GM19452 (cell line): ENCODE measurements at regions not wholly inside any gene's neighbourhood (a gene's known extent, or its start where the extent isn't known, plus 50 kb on each side); places are given as distances from the start of the nearest gene placed in this dataset.

Experiments
- ATAC-seq: cut with Tn5 transposase; IDR thresholded peaks from one replicate; pipeline ENCODE4 v1.9.1; 2021; ENCODE audit not compliant: unreplicated experiment

DNA sequence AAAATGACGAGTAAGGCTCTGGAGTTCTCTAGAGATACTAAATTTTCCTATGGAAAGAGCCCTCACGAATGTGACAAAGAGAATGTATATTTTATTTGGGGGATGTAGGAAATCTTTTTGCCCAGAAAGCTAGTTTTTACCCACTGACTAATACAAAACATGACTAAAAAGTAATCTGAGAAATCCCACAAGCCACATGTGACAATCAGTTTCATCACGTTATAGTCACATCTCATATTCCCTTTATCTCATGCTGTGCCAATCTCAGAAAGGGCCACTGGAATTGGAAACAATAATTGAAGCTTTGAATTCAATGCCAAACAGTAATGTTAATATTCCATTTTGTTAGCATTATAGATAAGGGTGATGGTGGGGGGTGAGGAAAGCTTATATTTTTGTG is 509.0 kb upstream of the GOLIM4 start:
- ATAC-seq, result no peak

DNA sequence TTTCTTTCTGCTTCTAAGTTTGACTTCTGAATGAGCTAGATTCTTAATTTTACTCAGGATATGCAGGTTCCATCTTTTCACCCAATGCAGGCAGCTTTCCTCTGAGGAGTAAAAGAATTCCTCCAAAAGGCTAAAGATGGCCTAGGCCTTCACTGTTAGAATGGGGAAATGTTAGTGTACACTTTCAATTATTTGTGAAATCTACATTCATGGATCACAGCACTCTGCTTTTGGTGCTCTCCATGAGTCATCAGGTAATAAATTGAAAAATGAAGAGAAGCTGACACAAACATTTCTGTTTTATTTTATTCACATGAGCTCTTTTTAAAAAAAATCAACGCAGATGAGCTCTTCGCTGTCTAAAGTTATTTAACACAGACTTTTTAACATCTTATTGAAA is 502.5 kb upstream of the GOLIM4 start:
- no peak for ATAC-seq

DNA sequence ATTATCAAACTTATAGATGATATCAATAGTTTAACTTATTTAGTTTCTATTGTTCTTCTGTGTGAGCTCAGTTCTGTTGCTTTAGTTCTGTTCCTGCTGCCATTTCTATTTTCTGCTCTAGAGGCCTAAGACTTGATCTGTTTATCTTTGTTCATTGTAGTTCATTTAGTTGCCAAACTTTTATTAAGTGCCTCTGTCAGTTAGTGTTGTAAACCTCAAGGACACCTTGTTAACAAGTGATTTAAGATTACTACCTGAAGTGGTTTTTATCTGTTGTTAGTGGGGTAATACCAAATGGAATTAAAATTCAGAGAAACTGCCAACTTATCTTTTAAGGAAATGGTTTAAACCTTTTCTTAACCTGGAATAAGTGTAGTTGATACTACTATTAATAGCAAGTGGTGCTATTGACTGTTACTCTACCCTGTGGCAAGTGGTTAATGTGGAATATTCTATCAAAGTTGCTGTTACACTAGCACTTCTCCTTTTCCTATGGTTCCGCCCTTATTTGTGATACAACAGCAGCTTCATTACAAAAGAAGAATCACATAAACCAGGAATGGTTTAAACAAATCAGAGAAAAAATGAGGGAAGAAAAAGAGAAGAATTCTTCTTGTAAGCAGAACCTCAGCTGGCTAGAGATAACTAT is 500.6 kb upstream of the GOLIM4 start:
- no peak for ATAC-seq

DNA sequence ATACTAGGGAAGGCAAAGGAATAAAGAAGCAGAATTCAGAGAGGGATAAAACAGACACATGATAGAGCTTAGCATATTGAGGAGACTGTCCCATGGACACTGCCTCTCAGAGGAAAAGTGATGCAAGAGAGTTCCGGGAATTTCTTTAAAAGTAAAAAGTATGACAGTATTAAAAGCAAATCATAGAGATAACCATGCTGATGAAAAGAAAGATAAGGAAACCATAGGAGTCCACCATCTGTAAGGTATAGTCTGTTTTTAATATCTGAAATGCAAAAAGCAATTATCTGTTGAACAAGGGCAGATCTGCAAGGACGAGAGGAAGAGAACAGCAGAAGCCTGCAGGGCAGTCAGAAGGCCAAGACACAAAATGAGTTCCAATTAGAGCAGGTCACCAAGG is 495.9 kb upstream of the GOLIM4 start:
- ATAC-seq, result no peak

DNA sequence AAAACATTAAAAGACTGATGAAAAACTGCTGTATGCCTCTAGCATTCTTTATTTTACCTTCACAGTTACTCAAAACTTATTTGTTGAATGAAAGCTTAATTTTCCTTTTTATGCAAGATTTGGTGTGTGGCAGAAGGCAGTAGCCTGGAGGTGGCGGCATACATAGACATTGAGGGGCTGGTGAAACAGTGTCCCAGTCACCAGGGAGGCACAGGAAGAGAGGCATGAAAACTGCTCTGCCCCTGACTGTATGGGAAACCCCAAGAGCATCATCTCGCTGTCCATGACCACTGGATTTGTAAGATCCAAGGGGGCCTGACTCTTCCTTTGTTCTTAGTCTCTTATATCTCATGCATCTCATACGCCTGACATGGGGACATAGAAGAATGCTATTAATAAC is 493.7 kb upstream of the GOLIM4 start:
- ATAC-seq, result no peak

DNA sequence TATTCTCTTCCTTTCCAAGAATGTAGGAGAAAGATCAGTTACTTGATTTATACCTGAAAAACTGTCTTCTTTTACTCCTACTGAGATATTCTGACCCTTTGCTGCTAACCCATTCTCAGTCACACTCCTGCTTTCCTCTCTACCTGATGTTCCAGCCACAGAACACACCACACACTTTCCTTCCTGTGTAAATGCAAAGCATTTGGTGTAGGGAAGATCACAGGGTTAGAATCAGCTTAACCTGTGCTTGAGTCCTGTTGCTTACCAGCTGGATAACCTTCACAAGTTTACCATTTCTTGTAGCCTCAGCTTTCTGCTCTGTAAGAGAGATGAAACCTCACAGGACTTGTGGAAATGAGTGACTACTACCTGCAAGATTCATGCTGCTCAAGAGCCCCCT is 489.8 kb upstream of the GOLIM4 start:
- peak; percentile 61 for ATAC-seq

DNA sequence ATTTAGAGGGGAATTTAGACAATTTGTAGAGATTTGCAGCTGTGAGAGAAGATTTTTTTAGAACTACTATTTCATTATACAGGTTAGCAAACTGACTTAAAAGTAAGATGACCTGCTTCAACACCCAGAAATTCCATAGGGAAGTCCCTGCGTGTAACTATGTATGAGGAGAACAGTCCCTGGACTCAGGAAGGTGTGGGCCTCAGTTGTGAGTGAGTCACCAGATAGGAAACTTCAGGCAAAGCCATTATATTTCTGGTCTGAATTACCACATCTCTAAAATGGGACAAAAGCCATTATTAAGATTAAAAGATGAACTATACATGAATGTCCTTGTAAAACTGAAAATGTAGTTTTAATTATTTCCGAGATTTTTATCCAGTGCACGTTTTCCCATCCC is 488.3 kb upstream of the GOLIM4 start:
- no peak for ATAC-seq

DNA sequence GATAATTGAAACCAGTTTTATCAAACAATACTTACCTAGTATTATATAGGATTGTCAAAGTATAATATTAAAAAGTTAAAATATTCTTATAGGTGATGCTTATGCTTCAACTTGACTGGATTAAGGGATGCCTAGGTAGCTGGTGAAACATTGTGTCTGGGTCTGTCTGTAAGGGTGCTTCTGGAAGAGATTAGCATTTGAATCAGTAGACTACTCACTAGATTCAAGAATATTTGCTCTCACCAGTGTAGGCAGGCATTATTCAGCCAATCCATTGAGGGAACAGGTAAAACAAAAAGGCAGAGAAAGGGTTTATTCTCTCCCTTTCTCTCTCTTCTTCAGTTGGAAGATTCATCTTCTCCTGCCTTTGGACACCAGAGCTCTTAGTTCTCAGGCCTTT is 486.8 kb upstream of the GOLIM4 start:
- no peak for ATAC-seq

DNA sequence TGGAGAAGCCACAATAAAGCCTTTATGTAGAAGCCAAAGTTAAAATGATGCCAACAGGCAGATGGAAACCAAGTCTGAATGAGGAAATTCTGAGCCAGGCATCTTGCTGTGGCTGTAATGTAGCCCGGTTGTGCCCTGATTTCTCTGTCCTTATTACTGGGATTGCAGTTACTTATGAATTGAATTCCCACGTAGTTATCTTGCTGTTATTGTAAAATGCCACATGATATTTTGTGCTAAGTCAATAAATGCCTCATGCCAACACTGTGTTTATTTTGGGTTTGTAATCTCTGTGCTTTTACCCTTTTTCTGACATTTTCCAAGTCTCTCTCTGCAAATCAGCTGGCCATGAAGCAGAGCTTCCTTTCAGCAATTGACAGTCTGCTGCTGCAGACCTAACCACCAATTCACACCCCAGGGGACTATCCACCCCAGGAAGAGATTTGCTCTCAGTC is 486.1 kb upstream of the GOLIM4 start:
- no peak for ATAC-seq

DNA sequence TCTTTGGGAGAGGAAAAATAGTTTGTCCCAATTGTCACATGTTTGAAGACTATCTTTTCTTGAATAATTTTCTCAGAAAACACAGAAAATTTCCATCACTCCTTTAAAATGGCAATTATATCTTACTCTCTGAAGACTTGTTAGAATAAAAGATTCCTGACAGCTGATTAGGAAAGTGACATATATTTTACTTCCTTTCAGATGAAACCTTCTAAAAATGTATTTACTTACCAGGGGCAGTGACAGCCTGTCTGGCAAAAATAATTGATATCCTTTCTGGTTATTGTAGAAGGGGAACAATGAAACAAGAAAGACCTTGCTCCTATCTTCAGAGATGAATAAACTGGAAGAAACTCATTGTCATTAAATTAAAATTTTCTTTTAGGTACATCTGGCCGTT is 483.3 kb upstream of the GOLIM4 start:
- ATAC-seq, result no peak

DNA sequence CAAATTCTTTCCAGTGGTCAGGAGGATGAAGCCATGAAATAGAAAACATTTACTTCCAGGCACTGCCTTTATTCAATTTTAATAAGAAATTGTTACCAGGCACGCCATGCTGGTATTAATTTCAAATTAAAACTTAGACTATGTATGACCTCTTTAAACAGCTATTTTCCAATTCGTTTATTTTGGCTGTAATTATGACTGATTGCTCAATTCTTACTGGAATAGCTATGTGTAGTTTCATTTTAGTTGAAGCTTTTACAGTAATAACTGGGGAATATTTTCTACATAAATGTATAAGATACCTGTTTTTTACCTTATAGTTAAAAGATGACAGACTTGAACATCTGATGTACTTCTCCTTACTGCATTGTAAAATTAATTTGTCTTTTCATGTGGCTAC is 480.0 kb upstream of the GOLIM4 start:
- ATAC-seq, result no peak

DNA sequence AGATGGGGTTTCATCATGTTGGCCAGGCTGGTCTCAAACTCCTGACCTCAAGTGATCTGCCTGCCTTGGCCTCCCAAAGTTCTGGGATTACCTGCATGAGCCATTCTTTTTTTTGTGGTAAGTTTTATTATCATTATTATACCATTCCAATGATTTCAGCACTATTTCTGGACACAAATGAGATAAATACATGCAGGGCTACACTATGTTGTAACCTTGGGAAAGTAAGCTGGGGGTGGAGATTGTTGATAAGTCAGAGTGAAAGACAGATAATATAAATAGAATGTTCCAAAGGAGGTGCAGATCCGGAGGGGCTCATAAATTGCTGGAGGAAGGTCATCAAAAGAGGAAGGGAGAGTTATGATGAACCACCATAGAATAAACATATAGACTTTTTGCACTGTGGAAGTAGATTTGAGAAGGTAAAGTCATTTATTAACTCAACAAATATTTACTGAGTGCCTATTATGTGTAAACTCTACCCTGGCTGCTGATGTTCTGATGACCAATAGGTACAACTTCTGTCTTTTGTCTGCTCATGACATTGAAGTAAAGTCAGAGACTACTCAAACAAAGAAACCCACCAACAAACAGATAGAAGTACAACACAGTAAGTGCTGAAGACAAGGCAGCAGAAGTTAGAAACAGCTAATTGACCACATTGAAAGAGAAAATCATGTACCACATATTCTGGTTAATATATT is 478.9 kb upstream of the GOLIM4 start:
- ATAC-seq, result peak; percentile 58

DNA sequence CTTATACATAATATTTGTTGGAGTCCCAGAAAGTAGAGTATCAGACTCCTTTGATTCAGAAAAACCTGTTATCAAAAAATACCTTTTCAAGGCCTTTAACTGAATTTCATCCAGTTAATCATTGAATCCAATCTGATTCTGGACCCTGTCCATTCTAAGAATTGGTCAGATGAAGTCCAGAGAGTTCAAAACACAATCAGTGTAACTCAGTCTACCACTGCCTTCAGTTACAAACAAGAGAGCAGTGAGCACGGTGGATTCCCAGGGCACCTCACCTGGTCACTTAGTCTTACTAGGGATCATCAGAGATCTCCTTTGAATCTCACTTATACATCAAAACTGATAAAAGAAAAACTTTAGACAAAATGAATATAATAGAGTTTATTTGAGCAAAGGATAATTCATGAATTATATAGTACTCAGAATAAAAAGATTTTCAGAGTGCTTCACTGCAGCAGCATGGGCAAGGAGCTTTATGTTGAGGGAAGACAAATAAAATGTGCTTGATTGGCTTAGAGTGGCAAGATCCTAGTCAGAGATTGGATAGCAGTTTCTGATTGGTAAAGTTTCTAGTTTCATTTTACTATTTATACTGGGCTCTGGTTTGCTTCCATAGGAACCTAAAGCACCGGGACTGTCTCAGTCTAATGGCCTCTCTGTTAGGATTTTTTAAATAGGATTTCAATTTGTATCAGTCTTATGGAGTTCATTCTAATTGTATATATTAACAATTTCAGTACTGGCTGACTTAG is 474.9 kb upstream of the GOLIM4 start:
- no peak for ATAC-seq

DNA sequence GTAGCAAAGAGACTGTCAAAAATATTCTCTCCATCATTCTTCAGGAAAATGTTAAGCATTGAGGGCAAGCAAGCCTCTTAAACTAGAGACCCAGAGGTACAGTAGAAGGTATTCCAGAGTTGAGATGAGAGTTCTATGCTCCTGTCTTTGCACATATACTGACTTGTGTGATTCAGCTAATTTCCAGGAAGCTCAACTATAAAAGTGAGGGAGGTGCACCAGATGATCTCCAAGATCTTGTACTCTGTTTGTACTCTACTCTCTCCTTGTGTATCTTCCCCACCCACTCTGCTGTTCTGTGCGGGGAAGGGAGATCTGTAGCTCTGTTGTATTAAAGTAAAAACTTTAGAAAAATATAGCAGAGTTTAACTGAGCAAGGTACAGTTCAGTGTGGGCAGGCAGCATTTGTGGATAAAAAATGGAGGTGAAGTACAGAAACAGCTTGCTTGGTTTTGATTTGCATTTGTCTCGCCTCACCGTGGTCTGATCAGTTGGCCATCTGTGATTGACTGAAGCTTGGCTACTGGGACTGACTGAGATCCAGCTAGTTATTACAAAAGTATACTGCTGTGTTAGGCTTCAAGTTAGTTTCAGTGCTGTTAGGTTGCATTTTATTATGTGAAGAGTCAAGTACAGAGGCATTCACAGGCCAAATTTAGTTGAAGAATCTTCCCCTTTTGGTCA is 463.1 kb upstream of the GOLIM4 start:
- peak; percentile 64 for ATAC-seq

DNA sequence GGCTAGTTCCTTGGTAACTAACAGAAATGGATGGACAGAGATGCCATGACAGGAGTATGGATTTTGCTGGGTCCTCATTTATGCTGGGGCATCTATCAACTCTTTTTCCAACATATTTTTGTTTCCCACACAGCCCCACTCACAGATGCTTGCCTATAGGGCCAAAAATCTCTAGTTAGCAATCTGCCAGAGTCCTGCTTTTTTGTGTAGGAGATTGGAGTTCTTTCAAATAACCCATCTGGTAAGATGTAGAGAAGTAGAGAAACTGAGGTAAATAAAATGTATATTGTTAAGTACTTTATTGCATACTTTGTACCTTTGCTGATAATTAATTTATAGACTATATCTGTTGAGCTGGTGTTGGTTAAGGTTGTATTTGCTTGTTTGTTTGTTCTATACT is 456.5 kb upstream of the GOLIM4 start:
- no peak for ATAC-seq

DNA sequence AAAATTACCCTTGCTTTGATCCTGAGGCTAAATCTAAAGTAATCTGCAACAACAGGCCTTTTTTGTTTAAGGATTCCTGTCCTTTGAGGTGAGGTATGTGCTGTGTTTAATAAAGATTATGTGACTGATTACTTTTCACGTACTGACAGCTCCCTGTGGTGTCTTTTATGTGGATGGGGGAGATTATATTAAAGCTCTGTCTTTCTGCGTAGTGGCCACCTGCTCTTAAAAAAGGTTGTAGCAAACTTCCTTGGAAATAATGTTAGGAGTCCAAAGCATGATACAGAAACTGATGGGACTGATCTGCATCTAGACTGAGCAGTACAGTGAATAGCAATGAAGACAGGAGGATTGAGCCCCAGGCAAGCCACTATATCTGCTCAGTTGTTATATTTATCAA is 453.0 kb upstream of the GOLIM4 start:
- ATAC-seq, result no peak

DNA sequence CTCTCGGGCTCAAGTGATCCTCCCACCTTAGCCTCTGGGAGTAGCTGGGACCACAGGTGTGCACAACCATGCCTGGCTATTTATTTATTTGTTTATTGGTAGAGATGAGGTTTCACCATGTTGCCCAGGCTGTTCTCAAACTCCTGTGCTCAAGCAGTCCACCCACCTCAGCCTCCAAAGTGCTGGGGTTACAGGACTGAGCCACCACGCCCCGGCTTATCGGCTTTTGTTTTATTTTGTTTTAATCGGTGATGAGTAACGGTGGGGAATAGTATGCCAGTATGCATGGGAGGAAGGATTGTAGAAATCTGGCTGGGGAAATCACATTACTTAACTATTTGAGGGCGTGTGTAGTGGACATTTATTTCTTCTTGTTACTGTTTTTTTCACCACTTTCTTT is 451.0 kb upstream of the GOLIM4 start:
- ATAC-seq, result no peak

DNA sequence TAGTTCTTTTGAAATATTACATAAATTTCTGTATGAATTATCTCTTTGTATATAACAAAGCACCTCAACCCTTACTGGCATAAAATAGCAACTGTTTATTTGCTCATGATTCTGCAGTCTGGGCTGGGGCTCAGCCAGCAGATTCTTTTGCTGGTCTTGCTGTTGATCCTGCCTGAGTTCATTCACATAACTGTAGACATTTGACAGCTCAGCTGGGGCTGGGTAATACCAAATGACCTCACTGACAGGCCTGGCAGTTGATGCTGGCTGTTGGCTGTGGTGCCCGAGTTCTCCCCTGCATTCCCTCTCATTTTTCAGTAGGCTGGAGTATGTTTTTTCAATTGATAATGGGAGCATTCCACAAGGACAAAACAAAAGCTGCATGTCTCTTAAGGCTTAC is 449.9 kb upstream of the GOLIM4 start:
- no peak for ATAC-seq

DNA sequence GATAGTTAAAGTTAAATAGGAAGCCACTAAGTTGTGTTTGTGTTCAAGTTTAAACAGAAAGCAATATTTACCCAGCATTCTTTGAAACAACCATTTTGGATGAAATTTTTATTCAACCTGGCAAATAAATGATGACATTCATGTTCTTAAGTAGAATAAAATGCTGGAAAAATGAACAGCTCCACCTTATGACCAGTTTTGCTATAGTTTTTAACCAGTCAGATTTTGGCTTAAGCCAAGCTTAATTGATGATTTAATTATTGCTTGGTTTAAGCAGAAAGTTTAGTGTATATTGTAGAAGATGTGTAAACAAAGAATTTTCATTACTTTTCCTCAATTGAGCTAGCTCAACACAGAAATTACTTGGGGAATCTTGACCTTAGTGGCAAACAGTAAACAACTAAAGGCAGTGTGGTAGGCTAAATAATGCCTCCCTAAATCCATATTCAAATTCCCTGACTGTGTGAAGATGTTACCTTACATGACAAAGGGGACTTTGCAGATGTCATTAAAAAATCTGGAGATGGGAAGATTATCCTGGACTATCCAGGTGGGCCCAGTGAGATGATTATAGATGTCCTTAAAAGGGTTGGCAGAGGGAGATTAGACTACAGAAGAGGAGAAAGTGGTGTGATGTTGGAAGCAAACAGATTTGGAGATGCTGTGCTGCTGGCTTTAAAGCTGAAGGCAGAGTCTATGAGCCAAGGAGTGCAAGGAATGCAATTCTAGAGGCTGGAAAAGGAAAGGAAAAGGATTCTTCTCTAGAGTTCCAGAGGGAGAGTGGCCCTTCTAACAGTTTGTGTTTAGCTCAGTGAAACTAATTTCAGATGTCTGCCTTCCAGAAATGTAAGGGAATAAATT is 448.6 kb upstream of the GOLIM4 start:
- ATAC-seq, result no peak

DNA sequence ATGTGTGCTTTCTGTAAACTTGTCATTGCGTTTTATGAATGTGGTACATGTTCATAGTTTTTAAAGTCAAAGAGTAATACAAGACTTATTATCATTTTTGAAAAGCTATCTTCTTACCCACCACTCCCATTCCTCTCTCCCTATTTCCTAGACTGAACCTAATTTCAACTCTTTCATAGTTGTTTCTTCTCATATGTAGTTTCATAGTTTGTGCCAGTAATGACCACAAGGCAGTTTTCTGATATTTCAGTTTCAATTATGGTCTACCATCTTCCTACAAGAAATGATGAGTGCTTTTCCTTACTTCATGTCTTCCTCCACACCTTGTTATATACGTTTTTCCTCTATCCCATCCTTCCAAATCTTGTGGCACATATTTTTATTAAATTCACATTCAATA is 445.0 kb upstream of the GOLIM4 start:
- no peak for ATAC-seq

DNA sequence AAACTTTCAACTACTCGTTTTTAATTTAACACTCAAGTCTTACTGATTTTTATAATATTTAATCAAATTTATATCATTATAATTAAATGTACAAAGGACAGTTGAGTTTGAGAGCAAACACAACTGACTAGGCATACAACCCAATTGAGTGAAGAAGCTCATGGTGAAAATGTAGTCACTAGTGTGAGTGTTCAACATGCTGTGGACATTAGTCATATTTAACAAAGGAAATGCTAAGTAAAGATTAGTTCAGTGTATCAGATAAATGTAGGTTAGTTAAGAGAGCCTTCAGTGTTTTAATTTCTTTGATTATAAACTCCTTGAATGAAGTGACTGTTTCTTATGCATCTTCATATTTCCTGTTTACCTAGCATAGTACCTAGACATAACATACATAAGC is 444.2 kb upstream of the GOLIM4 start:
- ATAC-seq, result no peak
